Putamen (tissue), 1 donor: ENCODE measurements at regions not wholly inside any gene's neighbourhood (a gene's known extent, or its start where the extent isn't known, plus 50 kb on each side); places are given as distances from the start of the nearest gene placed in this dataset.
A peak's percentile ranks its signal among the peaks of the same experiment; 100 is the strongest.
"Not testable (repeated sequence)": the region's sequence is repeated elsewhere in the genome, so short reads cannot be mapped to it uniquely, and the experiment has no call there.

Source experiments
- DNase-seq: peaks from one replicate; pipeline ENCODE4 v3.0.0-alpha.2; 2016; ENCODE audit warnings: low spot score

GRCh38 chr2:173547499-173547898 lies 192.8 kb downstream of the CDCA7 start:
- no peak for DNase-seq

DNA sequence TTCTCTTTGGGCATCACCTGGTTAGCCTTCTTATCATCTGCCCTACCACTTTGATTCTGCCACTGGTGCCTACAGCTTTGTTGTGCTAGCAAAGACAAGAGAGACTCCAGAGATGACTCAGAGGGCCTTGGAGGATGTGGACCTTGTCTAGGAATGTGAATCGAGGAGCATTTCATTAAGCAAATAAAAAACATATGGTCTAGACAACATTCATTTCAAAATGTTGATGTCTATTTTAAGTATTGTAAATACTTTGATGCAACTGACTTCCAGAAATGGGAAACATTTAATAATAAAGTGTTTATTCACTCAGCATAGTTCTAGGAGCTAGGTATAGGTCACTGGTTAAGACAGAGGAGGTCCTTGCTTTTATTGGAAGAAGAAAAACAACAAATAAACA lies 195.5 kb downstream of the CDCA7 start:
- DNase-seq, result no peak

- DNase-seq, result no peak
These were observed 197.9 kb downstream of the CDCA7 start for GRCh38 chr2:173552531-173552930.

- DNase-seq, result no peak
These were observed 198.9 kb downstream of the CDCA7 start for GRCh38 chr2:173553593-173553992.

GRCh38 chr2:173555833-173556232 lies 201.2 kb downstream of the CDCA7 start:
- peak; percentile 39 for DNase-seq

DNA sequence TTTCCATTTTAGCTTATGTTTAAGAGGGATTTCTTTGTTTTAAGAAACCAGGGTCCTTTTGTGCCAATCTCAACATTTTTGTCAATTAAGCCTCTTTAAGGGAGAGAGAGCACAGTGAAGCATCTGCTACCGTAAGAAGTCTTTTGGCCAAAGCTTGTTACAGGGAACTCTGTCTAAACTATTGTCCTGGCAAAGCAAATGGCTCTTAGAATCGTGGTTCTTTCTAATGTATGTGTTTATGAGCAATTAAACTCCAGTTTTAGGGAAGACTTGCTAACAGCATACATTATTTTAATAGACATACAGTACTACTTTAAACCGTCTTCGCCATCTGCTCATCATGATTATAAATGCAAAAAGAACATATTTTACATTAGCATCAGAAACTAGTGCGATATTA lies 202.1 kb downstream of the CDCA7 start:
- no peak for DNase-seq

GRCh38 chr2:173557497-173557896 lies 202.8 kb downstream of the CDCA7 start:
- DNase-seq, result no peak

DNA sequence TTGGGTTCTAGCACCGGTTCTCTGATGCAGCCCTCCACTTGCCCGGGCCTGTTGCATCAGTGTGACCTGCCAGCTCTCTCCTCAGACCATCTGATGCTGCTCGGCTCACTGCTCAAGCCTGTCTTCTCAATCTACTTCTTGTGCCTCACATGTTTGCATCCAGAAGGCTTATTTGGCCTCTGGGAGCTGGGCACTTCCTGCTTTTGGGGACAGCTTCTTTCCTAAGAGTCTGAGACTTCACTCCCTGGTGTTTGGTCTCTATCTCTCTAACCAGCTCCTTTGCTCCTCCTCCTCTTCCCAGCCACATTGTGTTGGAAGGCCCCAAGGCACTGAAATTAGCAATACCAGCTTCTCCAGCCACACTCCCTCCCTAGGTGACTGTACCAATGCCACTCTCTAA lies 212.8 kb downstream of the CDCA7 start:
- no peak for DNase-seq

GRCh38 chr2:173568054-173568453 lies 213.4 kb downstream of the CDCA7 start:
- no peak for DNase-seq

DNA sequence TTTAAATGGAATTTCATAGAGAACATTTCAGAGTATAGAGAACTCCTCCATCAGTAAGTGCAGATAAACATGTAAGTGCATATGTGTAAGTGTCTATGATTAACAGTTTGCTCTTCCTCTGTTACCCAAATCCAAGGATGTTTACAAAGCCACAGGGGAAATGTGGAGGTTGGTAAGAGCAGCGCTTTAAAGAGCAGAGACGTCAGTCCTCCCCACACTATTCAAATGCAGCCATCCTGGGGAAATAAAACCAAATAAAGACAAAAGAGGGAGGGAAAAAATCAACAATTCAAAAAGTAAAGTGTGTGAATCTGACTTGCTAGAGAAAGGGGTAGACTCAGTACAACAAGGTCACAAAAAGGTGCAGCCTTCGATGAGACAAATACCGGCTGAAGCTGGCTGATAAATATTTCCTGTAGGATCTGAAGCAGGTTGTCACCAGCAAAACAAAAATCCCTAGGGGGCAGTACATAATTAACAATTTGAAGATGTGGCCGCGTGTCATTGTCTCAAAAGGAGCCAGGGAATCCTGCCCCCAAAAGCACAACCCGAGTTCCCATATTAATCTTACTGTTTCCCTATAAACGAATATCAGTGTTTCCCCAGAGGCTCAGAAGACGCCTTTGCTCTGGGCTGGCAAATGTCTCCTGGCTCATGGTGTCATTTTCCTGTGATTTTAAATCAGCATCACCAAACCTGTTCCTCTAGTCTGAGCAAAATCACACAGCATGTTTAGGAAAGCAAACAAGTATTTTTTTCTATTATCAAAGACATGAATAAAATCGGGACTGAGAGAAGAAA lies 216.5 kb downstream of the CDCA7 start:
- DNase-seq, result no peak

GRCh38 chr2:173571887-173572680 lies 217.4 kb downstream of the CDCA7 start:
- no peak for DNase-seq

GRCh38 chr2:173572848-173573247 lies 218.2 kb downstream of the CDCA7 start:
- DNase-seq, result no peak

DNA sequence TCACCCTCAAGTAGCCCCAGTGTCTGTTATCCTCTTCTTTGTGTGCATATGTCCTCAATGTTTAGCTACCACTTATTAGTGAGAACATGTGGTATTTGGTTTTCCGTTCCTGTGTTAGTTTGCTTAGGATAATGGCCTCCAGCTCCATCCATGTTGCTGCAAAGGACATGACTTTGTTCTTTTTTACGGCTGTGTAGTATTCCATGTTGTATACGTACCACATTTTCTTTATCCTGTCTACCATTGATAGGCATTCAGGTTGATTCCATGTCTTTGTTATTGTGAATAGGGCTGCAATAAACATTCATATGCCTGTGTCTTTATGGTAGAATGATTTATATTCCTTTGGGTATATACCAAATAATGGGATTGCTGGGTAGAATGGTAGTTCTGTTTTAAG lies 219.1 kb downstream of the CDCA7 start:
- not testable (repeated sequence) for DNase-seq

DNA sequence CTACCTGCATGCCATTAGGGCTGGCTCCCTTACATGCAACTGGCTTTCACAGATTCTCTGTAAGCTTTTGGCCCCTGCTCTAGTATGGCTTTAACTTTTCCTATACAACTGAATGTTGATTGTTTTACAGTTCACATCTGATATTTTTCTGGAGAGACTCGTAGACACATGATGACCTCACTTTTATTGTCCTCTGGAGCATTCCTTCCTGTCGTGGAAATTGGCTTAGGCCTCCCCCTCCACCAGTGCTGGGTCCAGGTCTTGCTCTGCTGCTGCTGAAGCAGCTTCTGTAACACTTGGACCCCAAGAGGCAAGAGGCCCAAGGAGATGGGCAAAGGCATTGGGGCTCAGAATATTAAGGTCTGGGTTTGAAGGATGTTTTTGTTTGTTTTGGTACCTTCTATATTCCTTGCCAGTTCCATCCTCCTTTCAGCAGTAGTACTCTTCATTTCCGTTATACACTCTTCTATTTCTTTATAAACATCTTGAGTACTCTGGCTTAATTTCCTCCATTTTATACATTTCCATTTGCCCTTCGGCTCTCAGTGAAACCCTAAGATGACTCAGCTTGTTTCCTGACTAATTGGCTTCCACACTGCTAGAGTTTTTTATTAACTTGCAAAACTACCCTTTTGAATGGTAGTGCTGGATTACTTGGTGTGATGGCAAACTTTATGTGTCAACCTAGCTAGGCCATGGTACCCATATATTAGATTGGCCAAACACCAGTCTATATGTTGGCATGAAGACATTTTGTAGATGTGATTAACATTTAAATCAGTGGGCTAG lies 219.8 kb downstream of the CDCA7 start:
- DNase-seq, result no peak

- no peak for DNase-seq
These were observed 223.9 kb downstream of the CDCA7 start for GRCh38 chr2:173578404-173579107.

GRCh38 chr2:173580351-173580750 lies 225.7 kb downstream of the CDCA7 start:
- DNase-seq, result no peak

DNA sequence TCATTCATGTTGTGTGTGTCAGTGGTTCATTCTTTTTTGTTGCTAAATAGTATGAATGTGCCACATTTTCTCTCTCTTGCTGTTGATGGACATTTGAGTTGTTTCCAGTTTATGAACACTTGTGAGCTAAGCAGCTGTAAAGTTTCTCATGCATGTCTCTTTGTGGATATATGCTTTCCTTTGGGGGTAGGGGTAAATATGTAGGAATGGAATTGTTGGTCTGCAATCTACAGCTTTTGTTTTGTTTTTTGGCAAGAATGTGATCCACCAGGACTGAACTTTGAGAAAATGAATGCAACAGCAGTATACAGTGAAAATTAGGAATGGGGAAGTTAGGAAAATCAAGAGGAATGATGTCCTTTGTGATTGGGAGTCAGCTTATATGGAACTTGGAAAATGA lies 226.3 kb downstream of the CDCA7 start:
- DNase-seq, result no peak

DNA sequence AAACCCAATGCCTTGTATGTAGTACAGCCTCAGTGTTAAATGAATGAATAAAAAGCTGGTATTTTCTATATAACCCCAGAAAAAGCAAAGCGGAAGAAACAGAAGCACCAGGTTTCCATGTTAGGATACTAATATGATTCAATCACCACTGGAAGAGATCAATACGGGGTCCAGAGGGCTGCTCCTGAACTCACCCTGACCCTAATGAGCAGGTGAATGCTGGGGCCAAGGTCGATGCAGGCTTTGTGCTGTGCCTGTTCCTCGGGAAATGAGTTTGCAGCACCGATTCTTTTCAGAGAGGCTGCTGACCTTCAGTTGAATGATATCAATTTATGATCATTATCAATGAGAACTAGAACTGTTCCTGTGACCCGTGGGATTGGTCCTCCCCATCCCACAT lies 228.5 kb downstream of the CDCA7 start:
- DNase-seq, result no peak

GRCh38 chr2:173584000-173584399 lies 229.3 kb downstream of the CDCA7 start:
- no peak for DNase-seq

- no peak for DNase-seq
These were observed 230.2 kb downstream of the CDCA7 start for GRCh38 chr2:173584676-173585458.

GRCh38 chr2:173588931-173589369 lies 234.3 kb downstream of the CDCA7 start:
- no peak for DNase-seq
